Activated naive CD4-positive, alpha-beta T cell treated with anti-CD3 and anti-CD28 coated beads for 36 hours (primary cell): ENCODE measurements at regions not wholly inside any gene's neighbourhood (a gene's known extent, or its start where the extent isn't known, plus 50 kb on each side); places are given as distances from the start of the nearest gene placed in this dataset.

Experiments used
- CTCF ChIA-PET: fragments of 350-600 bp; sonication (Branson Sonifier 250); formaldehyde crosslinking; loops from one replicate; lab custom pipeline; 2021; ENCODE audit warnings: antibody characterized with exemption; lab: Charles Lee
- DNase-seq: peaks from one replicate; pipeline ENCODE4 v3.0.0-alpha.2; 2020
- H3K27ac Mint-ChIP-seq: one replicate; pipeline ENCODE4 v1.8.0; 2021; ENCODE audit warnings: mild to moderate bottlenecking, mixed read lengths
- H3K27me3 Mint-ChIP-seq: one replicate; pipeline ENCODE4 v1.8.0; 2021; ENCODE audit warnings: low read depth, mixed read lengths
- H3K36me3 Mint-ChIP-seq: one replicate; pipeline ENCODE4 v1.8.0; 2021; ENCODE audit warnings: low read depth, mixed read lengths
- H3K4me1 Mint-ChIP-seq: one replicate; pipeline ENCODE4 v1.8.0; 2021; ENCODE audit warnings: low read depth, mixed read lengths
- H3K4me3 Mint-ChIP-seq: one replicate; pipeline ENCODE4 v1.8.0; 2021; ENCODE audit warnings: mild to moderate bottlenecking, moderate library complexity, mixed read lengths
- H3K9me3 Mint-ChIP-seq: one replicate; pipeline ENCODE4 v1.8.0; 2021; ENCODE audit warnings: mixed read lengths
- intact Hi-C: fragments of 100-400 bp; cut with micrococcal nuclease; formaldehyde crosslinking; loops from one replicate; pipeline ENCODE4 v1.15.1; 2023

DNA sequence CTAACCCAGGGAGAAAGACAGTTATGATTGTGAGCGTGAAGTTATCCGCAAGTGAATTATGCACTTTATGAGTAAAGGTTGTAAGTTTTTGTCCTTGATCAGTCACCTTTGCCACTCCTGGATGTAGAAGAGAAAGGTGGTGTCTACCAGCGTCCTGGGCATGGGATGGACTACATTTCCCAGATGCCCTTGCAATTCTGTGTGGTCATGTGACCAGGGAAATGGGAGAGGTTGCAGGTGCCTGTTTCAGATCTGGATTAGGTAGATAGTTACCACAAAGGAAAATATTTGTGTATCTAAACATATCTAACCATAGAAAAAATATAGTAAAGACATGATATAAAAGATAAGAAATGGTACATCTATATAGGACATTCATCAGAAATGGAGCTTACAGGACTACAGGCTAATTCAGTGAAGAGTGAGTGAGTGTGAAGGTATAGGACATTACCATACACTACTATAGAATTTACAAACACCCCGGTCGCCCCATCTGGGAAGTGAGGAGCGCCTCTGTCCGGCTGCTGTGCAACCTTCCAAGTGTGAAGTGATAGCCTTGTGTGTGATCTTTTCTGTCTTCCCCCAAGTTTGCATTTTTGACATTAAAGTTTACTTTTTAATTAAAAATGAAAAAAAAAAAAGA, 51.6 kb upstream of the CACNA1A start:
- CTCF ChIA-PET, result no interaction called here
- H3K27me3 Mint-ChIP-seq, result peaks cover 5% of the 10 kb centered on the region
- no peak for DNase-seq
- intact Hi-C loops, result no loop called here
- H3K27ac Mint-ChIP-seq, result no peak overlapping the region
- no peaks in the 10 kb centered on the region for H3K9me3 Mint-ChIP-seq
- H3K36me3 Mint-ChIP-seq, result no peaks in the 10 kb centered on the region
- no peaks in the 10 kb centered on the region for H3K4me1 Mint-ChIP-seq
- H3K4me3 Mint-ChIP-seq, result no peak overlapping the region

DNA sequence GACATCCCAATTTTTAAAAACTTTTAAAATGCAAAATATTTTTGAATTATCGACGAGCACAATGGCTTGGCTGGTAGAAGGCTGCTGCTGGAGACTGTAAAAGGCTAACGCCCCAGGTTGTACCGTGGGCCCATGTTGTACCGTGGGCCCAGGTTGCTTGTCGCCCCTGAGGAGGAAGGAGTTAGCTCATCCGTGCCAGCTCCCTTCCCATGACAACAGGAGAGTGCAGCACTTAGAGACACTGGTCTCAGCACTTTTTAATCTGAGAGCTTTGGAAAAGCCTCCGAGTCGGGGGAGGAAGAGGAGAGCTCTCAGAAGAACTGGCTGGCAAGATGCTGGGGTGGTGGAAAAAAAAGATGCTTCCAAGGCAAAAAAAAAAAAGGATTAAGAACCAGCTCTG, 50.3 kb upstream of the CACNA1A start:
- Mint-ChIP-seq H3K4me3 (no peak overlapping the region), H3K36me3 (no peaks in the 10 kb centered on the region), H3K9me3 (no peaks in the 10 kb centered on the region), H3K27me3 (peaks cover 12% of the 10 kb centered on the region), H3K27ac (no peak overlapping the region), H3K4me1 (no peaks in the 10 kb centered on the region)
- intact Hi-C loops, result no loop called here
- CTCF ChIA-PET, result interaction anchor here (0.8 kb wide), 1 partner anchor 12 kb away, joined by 3 read pairs; no protein-coding TSS in a partner anchor
- DNase-seq, result no peak
